ENCODE measurements at regions not wholly inside any gene's neighbourhood (a gene's known extent, or its start where the extent isn't known, plus 50 kb on each side); places are given as distances from the start of the nearest gene placed in this dataset.

DNA sequence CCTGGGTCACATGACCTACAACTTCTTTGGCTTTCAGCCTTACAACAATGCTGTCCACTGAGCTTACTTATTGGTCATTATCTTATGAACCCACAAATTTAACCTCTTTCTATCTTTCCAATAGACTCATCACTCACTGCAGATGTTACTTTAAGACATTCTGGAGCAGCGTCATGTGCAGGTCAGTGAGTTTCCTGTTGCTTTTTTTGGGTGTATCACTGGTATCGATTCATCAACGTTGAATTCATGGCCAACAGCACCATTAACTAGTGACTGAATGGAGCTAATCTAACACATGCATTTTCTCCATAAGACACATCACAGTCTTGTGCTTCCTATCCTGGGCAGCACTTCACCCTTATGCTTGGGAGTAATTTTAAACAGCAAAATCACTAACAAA is 672.6 kb upstream of the CDH18 start:
- Histone ChIP-seq H3K4me3 (no peak overlapping the region), H3K9me3 (no peaks in the 10 kb centered on the region), H3K27me3 (no peaks in the 10 kb centered on the region), H3K4me1 (no peaks in the 10 kb centered on the region), H3K36me3 (replicated peaks in 1 of 2; ENCODE audit: insufficient read depth in 1 of 2, low read depth in 2 of 2) (no peaks in the 10 kb centered on the region), H3K27ac (no peak overlapping the region)
- no peak for DNase-seq
- intact Hi-C loops (cut with DNase I): no loop called here
- ATAC-seq: no peak
- 40 to 45% methylated on average over 3 of the region's 3 CpGs for WGBS, 2 donors
- no peak for TF ChIP-seq POLR2A (IDR thresholded peaks at IDR 0.05)
- TF ChIP-seq, protein P1, sequence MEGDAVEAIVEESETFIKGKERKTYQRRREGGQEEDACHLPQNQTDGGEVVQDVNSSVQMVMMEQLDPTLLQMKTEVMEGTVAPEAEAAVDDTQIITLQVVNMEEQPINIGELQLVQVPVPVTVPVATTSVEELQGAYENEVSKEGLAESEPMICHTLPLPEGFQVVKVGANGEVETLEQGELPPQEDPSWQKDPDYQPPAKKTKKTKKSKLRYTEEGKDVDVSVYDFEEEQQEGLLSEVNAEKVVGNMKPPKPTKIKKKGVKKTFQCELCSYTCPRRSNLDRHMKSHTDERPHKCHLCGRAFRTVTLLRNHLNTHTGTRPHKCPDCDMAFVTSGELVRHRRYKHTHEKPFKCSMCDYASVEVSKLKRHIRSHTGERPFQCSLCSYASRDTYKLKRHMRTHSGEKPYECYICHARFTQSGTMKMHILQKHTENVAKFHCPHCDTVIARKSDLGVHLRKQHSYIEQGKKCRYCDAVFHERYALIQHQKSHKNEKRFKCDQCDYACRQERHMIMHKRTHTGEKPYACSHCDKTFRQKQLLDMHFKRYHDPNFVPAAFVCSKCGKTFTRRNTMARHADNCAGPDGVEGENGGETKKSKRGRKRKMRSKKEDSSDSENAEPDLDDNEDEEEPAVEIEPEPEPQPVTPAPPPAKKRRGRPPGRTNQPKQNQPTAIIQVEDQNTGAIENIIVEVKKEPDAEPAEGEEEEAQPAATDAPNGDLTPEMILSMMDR (IDR thresholded peaks at IDR 0.05): no peak

DNA sequence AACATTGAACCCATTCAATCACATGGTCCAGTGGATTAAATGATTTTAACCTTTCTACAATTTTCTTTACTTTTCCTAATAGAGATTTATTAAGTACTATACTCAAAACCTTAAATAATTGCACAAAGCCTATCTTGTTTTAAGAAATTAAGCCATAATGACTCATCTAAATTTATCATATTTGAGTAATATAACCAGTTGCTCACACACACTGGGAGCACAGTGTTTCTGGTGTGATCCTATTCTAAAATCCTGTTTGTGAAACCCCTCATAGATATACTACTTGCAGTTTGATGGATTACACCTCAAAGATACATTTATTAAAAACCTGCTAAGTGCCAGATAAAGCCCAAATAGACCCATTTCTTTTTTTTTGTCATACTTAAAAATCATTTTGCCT is 668.3 kb upstream of the CDH18 start:
- Histone ChIP-seq H3K36me3 (replicated peaks in 1 of 2; ENCODE audit: insufficient read depth in 1 of 2, low read depth in 2 of 2) (no peaks in the 10 kb centered on the region), H3K4me3 (no peak overlapping the region), H3K27me3 (no peaks in the 10 kb centered on the region), H3K27ac (no peak overlapping the region), H3K9me3 (no peaks in the 10 kb centered on the region), H3K4me1 (no peaks in the 10 kb centered on the region)
- DNase-seq: no peak
- no peak for ATAC-seq
- intact Hi-C loops (cut with DNase I): no loop called here
- TF ChIP-seq, protein P1 (IDR thresholded peaks at IDR 0.05): no peak
- TF ChIP-seq POLR2A (IDR thresholded peaks at IDR 0.05): no peak

DNA sequence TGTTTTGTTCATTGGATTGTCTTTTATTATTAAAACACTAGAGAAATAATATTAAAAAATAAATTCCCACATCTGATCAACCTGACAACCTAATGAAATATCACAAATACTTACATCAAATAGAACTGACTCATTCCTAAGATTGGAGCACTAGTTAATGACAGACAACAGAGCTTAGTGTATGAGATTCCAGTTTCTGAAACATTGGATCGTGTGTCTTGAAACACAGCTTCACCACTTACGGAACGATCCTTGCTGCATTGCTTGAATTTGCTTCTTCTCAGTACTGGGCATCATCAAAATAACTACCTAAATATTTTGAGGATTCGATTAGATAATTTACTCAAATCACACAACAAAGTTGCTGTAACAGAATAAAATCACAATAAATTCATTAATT is 667.2 kb upstream of the CDH18 start:
- ATAC-seq (no peak), DNase-seq (no peak)
- WGBS, 2 donors: 77 to 88% methylated on average over 4 of the region's 4 CpGs
- Histone ChIP-seq H3K27me3 (no peaks in the 10 kb centered on the region), H3K27ac (no peak overlapping the region), H3K36me3 (replicated peaks in 1 of 2; ENCODE audit: insufficient read depth in 1 of 2, low read depth in 2 of 2) (no peaks in the 10 kb centered on the region), H3K9me3 (no peaks in the 10 kb centered on the region), H3K4me3 (no peak overlapping the region), H3K4me1 (no peaks in the 10 kb centered on the region)
- intact Hi-C loops (cut with DNase I): no loop called here
- no peak for TF ChIP-seq POLR2A (IDR thresholded peaks at IDR 0.05)
- TF ChIP-seq, protein P1 (IDR thresholded peaks at IDR 0.05): no peak

DNA sequence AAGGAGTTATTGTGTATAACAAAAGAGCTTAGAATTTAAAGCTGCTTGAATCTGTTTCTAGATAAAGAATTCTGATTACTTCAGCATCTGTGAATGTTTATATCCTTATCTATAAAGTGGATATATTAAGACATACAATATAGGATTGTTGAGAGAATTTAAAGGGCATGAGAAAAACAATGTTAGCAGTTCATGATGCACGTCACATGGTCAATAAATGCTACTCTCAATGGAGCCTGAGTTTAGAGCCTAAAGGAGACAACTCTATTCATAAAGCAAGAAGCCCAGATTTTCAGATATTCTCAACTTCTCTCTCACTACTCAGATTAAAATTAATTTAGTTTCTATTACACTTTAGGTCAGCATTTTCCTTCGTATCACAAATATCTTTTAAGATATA is 666.7 kb upstream of the CDH18 start:
- WGBS, 2 donors: 59 to 65% methylated on average over 2 of the region's 2 CpGs
- no peak for ATAC-seq

DNA sequence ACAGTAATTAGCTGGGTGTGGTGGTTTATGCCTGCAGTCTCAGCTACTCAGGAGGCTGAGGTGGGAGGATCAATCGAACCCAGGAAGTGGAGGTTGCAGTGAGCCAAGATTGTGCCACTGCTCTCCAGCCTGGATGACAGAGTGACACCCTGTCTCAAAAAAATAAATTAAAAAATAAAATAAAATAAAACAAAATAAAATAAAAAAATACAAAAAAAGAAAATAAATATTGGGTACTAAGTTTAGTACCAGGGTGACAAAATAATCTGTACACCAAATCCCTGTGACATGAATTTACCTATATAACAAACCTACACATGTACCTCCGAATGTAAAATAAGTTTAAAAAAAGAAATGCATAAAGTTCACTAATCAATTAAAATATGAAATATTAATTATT is 666.0 kb upstream of the CDH18 start:
- TF ChIP-seq POLR2A (IDR thresholded peaks at IDR 0.05): no peak
- TF ChIP-seq, protein P1 (IDR thresholded peaks at IDR 0.05): no peak
- whole genome bisulfite sequencing, 2 donors: 61 to 77% methylated on average over 2 of the region's 2 CpGs
- no peak for ATAC-seq

More for the DNA sequence above, 666.7 kb upstream of the CDH18 start:
- Histone ChIP-seq H3K4me1 (no peaks in the 10 kb centered on the region), H3K27ac (no peak overlapping the region), H3K4me3 (no peak overlapping the region), H3K27me3 (no peaks in the 10 kb centered on the region), H3K36me3 (replicated peaks in 1 of 2; ENCODE audit: insufficient read depth in 1 of 2, low read depth in 2 of 2) (no peaks in the 10 kb centered on the region), H3K9me3 (no peaks in the 10 kb centered on the region)
- intact Hi-C loops (cut with DNase I): no loop called here
- no peak for TF ChIP-seq POLR2A (IDR thresholded peaks at IDR 0.05)
- DNase-seq: no peak

More for the DNA sequence above, 666.0 kb upstream of the CDH18 start:
- intact Hi-C loops (cut with DNase I): no loop called here
- Histone ChIP-seq H3K27me3 (no peaks in the 10 kb centered on the region), H3K4me1 (no peaks in the 10 kb centered on the region), H3K36me3 (replicated peaks in 1 of 2; ENCODE audit: insufficient read depth in 1 of 2, low read depth in 2 of 2) (no peaks in the 10 kb centered on the region), H3K4me3 (no peak overlapping the region), H3K9me3 (no peaks in the 10 kb centered on the region), H3K27ac (no peak overlapping the region)
- DNase-seq: no peak
